ENCODE measurements at regions not wholly inside any gene's neighbourhood (a gene's known extent, or its start where the extent isn't known, plus 50 kb on each side); places are given as distances from the start of the nearest gene placed in this dataset.

- no peak for TF ChIP-seq CTCF (IDR thresholded peaks at IDR 0.05)
- no peak for TF ChIP-seq POLR2A (IDR thresholded peaks at IDR 0.05)
Measured at GRCh38 chr6:48447251-48447650, 336.3 kb upstream of the PTCHD4 start.
